Uterus (tissue), 2 donors: ENCODE measurements at regions not wholly inside any gene's neighbourhood (a gene's known extent, or its start where the extent isn't known, plus 50 kb on each side); places are given as distances from the start of the nearest gene placed in this dataset.

Experiments used
- POLR2A ChIP-seq, 2 donors: fragments of 450-650 bp; IDR thresholded peaks; one replicate each; pipeline ENCODE4 v1.6.1; 2016; ENCODE audit warnings: antibody characterized with exemption in 2 of 2, mild to moderate bottlenecking in 1 of 2, moderate library complexity in 1 of 2
- TF ChIP-seq, protein P1 (sequence below), 4 experiments: fragments of 200-600 bp in 2 of 4; fragments of 450-650 bp in 2 of 4; sonication (generic) in 2 of 4; IDR thresholded peaks; one replicate each; pipeline ENCODE4 v1.5.1; 2016 to 2019; ENCODE audit warnings: antibody characterized with exemption in 4 of 4, mild to moderate bottlenecking in 2 of 4, moderate library complexity in 1 of 4

DNA sequence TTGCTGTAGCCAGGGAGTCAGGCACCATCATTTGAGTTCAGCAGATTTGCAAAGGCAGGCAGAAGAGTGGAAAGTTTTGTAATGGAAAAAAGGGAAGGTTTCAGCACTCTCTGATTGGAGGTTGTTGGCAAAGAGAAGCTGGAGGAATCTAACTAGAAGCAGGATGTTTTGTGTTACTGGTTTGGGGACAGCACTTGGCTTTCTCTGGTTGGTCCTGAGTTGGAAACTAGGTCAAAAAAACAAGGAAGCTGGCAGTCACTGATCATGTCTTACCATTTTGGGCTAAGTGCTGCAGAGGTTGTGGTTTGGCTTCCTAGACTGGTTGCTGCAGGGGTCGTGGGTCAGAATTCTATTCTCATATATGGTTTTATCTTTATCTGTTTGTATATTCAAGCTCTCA is 189.8 kb downstream of the DRD1 start:
- TF ChIP-seq, protein P1, sequence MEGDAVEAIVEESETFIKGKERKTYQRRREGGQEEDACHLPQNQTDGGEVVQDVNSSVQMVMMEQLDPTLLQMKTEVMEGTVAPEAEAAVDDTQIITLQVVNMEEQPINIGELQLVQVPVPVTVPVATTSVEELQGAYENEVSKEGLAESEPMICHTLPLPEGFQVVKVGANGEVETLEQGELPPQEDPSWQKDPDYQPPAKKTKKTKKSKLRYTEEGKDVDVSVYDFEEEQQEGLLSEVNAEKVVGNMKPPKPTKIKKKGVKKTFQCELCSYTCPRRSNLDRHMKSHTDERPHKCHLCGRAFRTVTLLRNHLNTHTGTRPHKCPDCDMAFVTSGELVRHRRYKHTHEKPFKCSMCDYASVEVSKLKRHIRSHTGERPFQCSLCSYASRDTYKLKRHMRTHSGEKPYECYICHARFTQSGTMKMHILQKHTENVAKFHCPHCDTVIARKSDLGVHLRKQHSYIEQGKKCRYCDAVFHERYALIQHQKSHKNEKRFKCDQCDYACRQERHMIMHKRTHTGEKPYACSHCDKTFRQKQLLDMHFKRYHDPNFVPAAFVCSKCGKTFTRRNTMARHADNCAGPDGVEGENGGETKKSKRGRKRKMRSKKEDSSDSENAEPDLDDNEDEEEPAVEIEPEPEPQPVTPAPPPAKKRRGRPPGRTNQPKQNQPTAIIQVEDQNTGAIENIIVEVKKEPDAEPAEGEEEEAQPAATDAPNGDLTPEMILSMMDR (IDR thresholded peaks at IDR 0.05): no peak
- TF ChIP-seq POLR2A (IDR thresholded peaks at IDR 0.05): no peak
